Loucy (cell line): ENCODE measurements at regions not wholly inside any gene's neighbourhood (a gene's known extent, or its start where the extent isn't known, plus 50 kb on each side); places are given as distances from the start of the nearest gene placed in this dataset.

Source experiments
- H2AFZ ChIP-seq: fragments of 200-600 bp; sonication (generic); 2 replicates; pipeline ENCODE4 v1.6.0; 2016; ENCODE audit warnings: antibody characterized with exemption, mild to moderate bottlenecking, low read length, moderate library complexity
- H3F3A ChIP-seq: fragments of 200-600 bp; 2 replicates; pipeline ENCODE4 v1.6.0; 2016; ENCODE audit warnings: antibody characterized with exemption, low read depth, mild to moderate bottlenecking
- H3K27me3 ChIP-seq: fragments of 200-600 bp; sonication (generic); 2 replicates; pipeline ENCODE4 v1.6.1; 2014; ENCODE audit warnings: low read length, mild to moderate bottlenecking; ENCODE audit not compliant: insufficient read depth, poor library complexity, severe bottlenecking
- H3K36me3 ChIP-seq: fragments of 200-600 bp; sonication (generic); 2 replicates; pipeline ENCODE4 v1.6.1; 2016; ENCODE audit warnings: low read length; ENCODE audit not compliant: insufficient read depth
- H3K4me1 ChIP-seq: fragments of 200-600 bp; sonication (generic); 2 replicates; pipeline ENCODE4 v1.5.1; 2014; ENCODE audit warnings: low read length, mild to moderate bottlenecking; ENCODE audit not compliant: insufficient read depth, poor library complexity, severe bottlenecking
- H3K4me2 ChIP-seq: fragments of 200-600 bp; sonication (generic); 2 replicates; pipeline ENCODE4 v1.6.0; 2014; ENCODE audit warnings: antibody characterized with exemption, low read length, low read depth, mild to moderate bottlenecking; ENCODE audit not compliant: poor library complexity, severe bottlenecking
- H3K4me3 ChIP-seq: fragments of 200-600 bp; sonication (generic); 2 replicates; pipeline ENCODE4 v1.5.1; 2014; ENCODE audit warnings: low read length, mild to moderate bottlenecking, mixed read lengths; ENCODE audit not compliant: poor library complexity, severe bottlenecking
- H3K79me2 ChIP-seq: fragments of 200-600 bp; sonication (generic); 2 replicates; pipeline ENCODE4 v1.6.1; 2014; ENCODE audit warnings: low read length; ENCODE audit not compliant: insufficient read depth
- H3K9ac ChIP-seq: fragments of 200-600 bp; sonication (generic); 2 replicates; pipeline ENCODE4 v1.6.0; 2014; ENCODE audit warnings: mild to moderate bottlenecking, low read depth, low read length, moderate library complexity; ENCODE audit not compliant: poor library complexity, severe bottlenecking
- H3K9me2 ChIP-seq: fragments of 200-600 bp; sonication (generic); replicated peaks from 2 replicates; pipeline ENCODE4 v1.6.1; 2016; ENCODE audit warnings: low read depth, low read length, mixed read lengths
- H3K9me3 ChIP-seq: fragments of 200-600 bp; sonication (generic); 2 replicates; pipeline ENCODE4 v1.6.1; 2014; ENCODE audit warnings: mild to moderate bottlenecking, antibody characterized with exemption, low read length, low read depth; ENCODE audit not compliant: insufficient read depth
- H4K20me1 ChIP-seq: fragments of 200-600 bp; sonication (generic); 2 replicates; pipeline ENCODE4 v1.6.0; 2014; ENCODE audit warnings: antibody characterized with exemption, low read length, mild to moderate bottlenecking; ENCODE audit not compliant: insufficient read depth, poor library complexity, severe bottlenecking
- EZH2phosphoT487 ChIP-seq: fragments of 200-600 bp; IDR thresholded peaks from 2 replicates; pipeline ENCODE4 v1.6.1; 2018; ENCODE audit warnings: antibody characterized with exemption, mild to moderate bottlenecking, moderate library complexity, borderline replicate concordance
- TF ChIP-seq, protein P1 (sequence below): fragments of 200-600 bp; sonication (generic); conservative IDR thresholded peaks from 2 replicates; pipeline ENCODE4 v1.5.1; 2014; ENCODE audit warnings: mild to moderate bottlenecking, antibody characterized with exemption, low read length

DNA sequence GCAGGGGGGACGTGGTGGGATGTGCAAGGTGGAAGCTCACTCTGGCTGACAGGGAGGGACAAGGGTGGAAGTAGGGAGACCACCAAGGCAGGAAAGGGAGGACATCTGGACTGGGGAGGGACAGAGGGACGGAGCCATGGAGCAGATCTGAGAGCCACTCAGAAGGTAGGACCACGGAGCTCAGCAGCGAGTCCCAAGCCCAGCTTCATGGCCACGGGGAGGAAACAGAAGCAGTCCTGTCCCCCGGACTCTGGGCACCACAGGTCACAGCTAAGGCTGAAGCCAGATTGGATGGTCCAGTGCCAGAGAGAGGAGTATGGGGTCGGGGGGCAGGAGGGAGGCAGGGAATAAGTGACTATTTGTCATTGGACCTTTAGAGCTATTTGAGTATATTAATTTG is 220.1 kb downstream of the TBC1D2B start:
- no peaks in the 10 kb centered on the region for H3K36me3 ChIP-seq
- no peaks in the 10 kb centered on the region for H3K9me3 ChIP-seq
- H3K27me3 ChIP-seq, result no peaks in the 10 kb centered on the region
- H3K4me2 ChIP-seq, result no peak overlapping the region
- H3F3A ChIP-seq, result no peaks in the 10 kb centered on the region
- TF ChIP-seq, protein P1, sequence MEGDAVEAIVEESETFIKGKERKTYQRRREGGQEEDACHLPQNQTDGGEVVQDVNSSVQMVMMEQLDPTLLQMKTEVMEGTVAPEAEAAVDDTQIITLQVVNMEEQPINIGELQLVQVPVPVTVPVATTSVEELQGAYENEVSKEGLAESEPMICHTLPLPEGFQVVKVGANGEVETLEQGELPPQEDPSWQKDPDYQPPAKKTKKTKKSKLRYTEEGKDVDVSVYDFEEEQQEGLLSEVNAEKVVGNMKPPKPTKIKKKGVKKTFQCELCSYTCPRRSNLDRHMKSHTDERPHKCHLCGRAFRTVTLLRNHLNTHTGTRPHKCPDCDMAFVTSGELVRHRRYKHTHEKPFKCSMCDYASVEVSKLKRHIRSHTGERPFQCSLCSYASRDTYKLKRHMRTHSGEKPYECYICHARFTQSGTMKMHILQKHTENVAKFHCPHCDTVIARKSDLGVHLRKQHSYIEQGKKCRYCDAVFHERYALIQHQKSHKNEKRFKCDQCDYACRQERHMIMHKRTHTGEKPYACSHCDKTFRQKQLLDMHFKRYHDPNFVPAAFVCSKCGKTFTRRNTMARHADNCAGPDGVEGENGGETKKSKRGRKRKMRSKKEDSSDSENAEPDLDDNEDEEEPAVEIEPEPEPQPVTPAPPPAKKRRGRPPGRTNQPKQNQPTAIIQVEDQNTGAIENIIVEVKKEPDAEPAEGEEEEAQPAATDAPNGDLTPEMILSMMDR, result no peak
- no peak for TF ChIP-seq EZH2phosphoT487
- H3K9me2 ChIP-seq, result no peaks in the 10 kb centered on the region
- no peaks in the 10 kb centered on the region for H3K4me1 ChIP-seq
- no peak overlapping the region for H3K4me3 ChIP-seq
- no peak overlapping the region for H2AFZ ChIP-seq
- H3K9ac ChIP-seq, result no peak overlapping the region
- H3K79me2 ChIP-seq, result no peaks in the 10 kb centered on the region
- H4K20me1 ChIP-seq, result no peaks in the 10 kb centered on the region

DNA sequence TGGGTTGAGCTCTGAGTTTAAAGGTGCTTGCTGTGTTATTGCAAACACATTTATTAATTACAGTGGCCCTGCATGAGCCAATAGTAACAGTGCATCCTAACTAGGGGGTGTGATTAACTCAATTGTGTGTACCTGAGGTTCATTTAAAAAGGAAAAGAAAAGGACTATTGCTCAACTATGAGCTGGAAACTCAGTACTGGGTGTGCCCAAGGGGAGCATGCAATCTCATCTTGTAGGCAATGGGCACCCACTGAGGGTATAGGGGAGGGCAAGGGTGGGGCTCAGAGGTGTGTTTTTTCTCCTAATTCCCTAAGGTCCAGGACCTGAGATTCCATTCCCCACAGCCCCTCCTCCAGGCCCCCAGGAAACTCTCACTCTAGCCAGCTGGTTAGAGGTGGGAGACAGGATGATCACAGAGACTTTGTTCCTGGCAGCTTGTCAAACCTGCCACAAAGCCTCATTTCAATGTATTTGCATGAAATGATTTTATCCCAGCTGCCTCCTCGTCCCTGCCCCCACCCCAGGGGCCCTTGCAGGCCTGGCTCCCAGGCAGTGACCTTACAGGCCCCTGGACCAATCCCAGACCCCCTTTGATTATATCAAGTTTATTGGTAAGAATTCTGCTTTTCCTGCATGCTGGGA is 220.7 kb downstream of the TBC1D2B start:
- no peak for TF ChIP-seq EZH2phosphoT487
- TF ChIP-seq, protein P1, result no peak
- Histone ChIP-seq H3K4me1 (no peaks in the 10 kb centered on the region), H3K9me2 (no peaks in the 10 kb centered on the region), H3K36me3 (no peaks in the 10 kb centered on the region), H4K20me1 (no peaks in the 10 kb centered on the region), H3K4me3 (no peak overlapping the region), H2AFZ (no peak overlapping the region), H3K79me2 (no peaks in the 10 kb centered on the region), H3K4me2 (no peak overlapping the region), H3F3A (no peaks in the 10 kb centered on the region), H3K9me3 (no peaks in the 10 kb centered on the region), H3K27me3 (no peaks in the 10 kb centered on the region), H3K9ac (no peak overlapping the region)

GRCh38 chr15:77855871-77856270 is 221.6 kb downstream of the TBC1D2B start:
- Histone ChIP-seq H3K4me3 (no peak overlapping the region), H3K27me3 (no peaks in the 10 kb centered on the region)
- TF ChIP-seq, protein P1, result no peak

More at GRCh38 chr15:77855871-77856270, 221.6 kb downstream of the TBC1D2B start:
- no peaks in the 10 kb centered on the region for H3F3A ChIP-seq
- H3K9me3 ChIP-seq, result no peaks in the 10 kb centered on the region
- no peaks in the 10 kb centered on the region for H4K20me1 ChIP-seq
- H2AFZ ChIP-seq, result no peak overlapping the region
- H3K4me2 ChIP-seq, result no peak overlapping the region
- no peaks in the 10 kb centered on the region for H3K79me2 ChIP-seq
- no peaks in the 10 kb centered on the region for H3K4me1 ChIP-seq
- no peaks in the 10 kb centered on the region for H3K36me3 ChIP-seq
- H3K9me2 ChIP-seq, result no peaks in the 10 kb centered on the region
- H3K9ac ChIP-seq, result no peak overlapping the region
